H9 (cell line): ENCODE measurements at regions not wholly inside any gene's neighbourhood (a gene's known extent, or its start where the extent isn't known, plus 50 kb on each side); places are given as distances from the start of the nearest gene placed in this dataset.

Experiments used
- DNase-seq: peaks from one replicate; pipeline ENCODE4 v3.0.0-alpha.2; 2017
- H2AFZ ChIP-seq: one replicate; pipeline ENCODE4 v1.6.1; 2013; ENCODE audit warnings: mild to moderate bottlenecking, low read length, control low read depth, moderate library complexity
- H2AK5ac ChIP-seq: 2 replicates; pipeline ENCODE4 v1.6.1; 2013; ENCODE audit warnings: low read length, control low read depth, mixed read lengths; ENCODE audit not compliant: insufficient read length
- H2BK120ac ChIP-seq: one replicate; pipeline ENCODE4 v1.6.1; 2013; ENCODE audit warnings: low read depth, mild to moderate bottlenecking, low read length, control low read depth, inconsistent platforms; ENCODE audit not compliant: poor library complexity, severe bottlenecking
- H2BK12ac ChIP-seq: 2 replicates; pipeline ENCODE4 v1.6.1; 2013; ENCODE audit warnings: low read length, control low read depth, mixed read lengths, low read depth; ENCODE audit not compliant: insufficient read length
- H2BK15ac ChIP-seq: 2 replicates; pipeline ENCODE4 v1.6.1; 2013; ENCODE audit warnings: low read depth, low read length, control low read depth
- H2BK20ac ChIP-seq: one replicate; pipeline ENCODE4 v1.6.1; 2013; ENCODE audit warnings: low read depth, mild to moderate bottlenecking, low read length, control low read depth, inconsistent platforms; ENCODE audit not compliant: poor library complexity, severe bottlenecking
- H2BK5ac ChIP-seq: 2 replicates; pipeline ENCODE4 v1.6.1; 2013; ENCODE audit warnings: low read length, control low read depth, mixed read lengths; ENCODE audit not compliant: insufficient read length
- H3K14ac ChIP-seq: 2 replicates; pipeline ENCODE4 v1.6.1; 2013; ENCODE audit warnings: low read length, control low read depth; ENCODE audit not compliant: insufficient read depth
- H3K18ac ChIP-seq: 2 replicates; pipeline ENCODE4 v1.6.1; 2013; ENCODE audit warnings: low read depth, mild to moderate bottlenecking, mixed read lengths, low read length, control low read depth; ENCODE audit not compliant: insufficient read length
- H3K23ac ChIP-seq: 2 replicates; pipeline ENCODE4 v1.6.1; 2013; ENCODE audit warnings: low read length, control low read depth, mixed read lengths, low read depth; ENCODE audit not compliant: insufficient read length
- H3K23me2 ChIP-seq: 2 replicates; pipeline ENCODE4 v1.6.1; 2013; ENCODE audit warnings: low read depth, mild to moderate bottlenecking, mixed read lengths, low read length, control low read depth; ENCODE audit not compliant: insufficient read length, poor library complexity, severe bottlenecking
- H3K27ac ChIP-seq: 2 replicates; pipeline ENCODE4 v1.5.1; 2013; ENCODE audit warnings: low read length, control low read depth, mixed read lengths, low read depth; ENCODE audit not compliant: insufficient read length
- H3K27me3 ChIP-seq: 2 replicates; pipeline ENCODE4 v1.6.1; 2013; ENCODE audit warnings: low read length, control low read depth, inconsistent platforms; ENCODE audit not compliant: insufficient read depth
- H3K4ac ChIP-seq: 2 replicates; pipeline ENCODE4 v1.6.1; 2013; ENCODE audit warnings: low read depth, mild to moderate bottlenecking, control low read depth, inconsistent platforms, low read length, moderate library complexity
- H3K4me1 ChIP-seq: 2 replicates; pipeline ENCODE4 v1.6.1; 2013; ENCODE audit warnings: low read length, control low read depth, inconsistent platforms; ENCODE audit not compliant: insufficient read depth
- H3K4me2 ChIP-seq: 2 replicates; pipeline ENCODE4 v1.6.1; 2013; ENCODE audit warnings: low read length, control low read depth, mixed read lengths; ENCODE audit not compliant: insufficient read length, insufficient read depth
- H3K56ac ChIP-seq: 2 replicates; pipeline ENCODE4 v1.6.1; 2013; ENCODE audit warnings: low read depth, mild to moderate bottlenecking, mixed read lengths, low read length, control low read depth; ENCODE audit not compliant: insufficient read length
- H3K79me1 ChIP-seq: 2 replicates; pipeline ENCODE4 v1.6.1; 2013; ENCODE audit warnings: low read depth, mild to moderate bottlenecking, moderate library complexity, low read length, control low read depth, inconsistent platforms; ENCODE audit not compliant: insufficient read depth, poor library complexity, severe bottlenecking
- H3K79me2 ChIP-seq: 2 replicates; pipeline ENCODE4 v1.6.1; 2013; ENCODE audit warnings: low read length, control low read depth, inconsistent platforms; ENCODE audit not compliant: insufficient read depth
- H3K9ac ChIP-seq: 2 replicates; pipeline ENCODE4 v1.6.1; 2013; ENCODE audit warnings: low read length, control low read depth, mixed read lengths; ENCODE audit not compliant: insufficient read length; ENCODE audit errors: extremely low read depth
- H3K9me3 ChIP-seq: one replicate; pipeline ENCODE4 v1.6.1; 2013; ENCODE audit warnings: low read depth, low read length, inconsistent platforms; ENCODE audit not compliant: control insufficient read depth
- H3T11ph ChIP-seq: one replicate; pipeline ENCODE4 v1.6.1; 2013; ENCODE audit warnings: mild to moderate bottlenecking, low read length, control low read depth, inconsistent platforms
- H4K20me1 ChIP-seq: one replicate; pipeline ENCODE4 v1.6.1; 2013; ENCODE audit not compliant: control insufficient read depth, insufficient read length, insufficient read depth
- H4K5ac ChIP-seq: 2 replicates; pipeline ENCODE4 v1.6.1; 2013; ENCODE audit warnings: low read depth, mild to moderate bottlenecking, mixed read lengths, low read length, control low read depth; ENCODE audit not compliant: insufficient read length
- H4K8ac ChIP-seq: replicated peaks from 2 replicates; pipeline ENCODE4 v1.6.1; 2013; ENCODE audit warnings: low read length, control low read depth, mixed read lengths, low read depth; ENCODE audit not compliant: insufficient read length
- H4K91ac ChIP-seq: 2 replicates; pipeline ENCODE4 v1.6.1; 2013; ENCODE audit warnings: low read depth, mild to moderate bottlenecking, moderate library complexity, mixed read lengths, low read length, control low read depth; ENCODE audit not compliant: insufficient read length
- H3K27ac Mint-ChIP-seq, 3 experiments: 2 replicates in 2 of 3; 3 replicates in 1 of 3; pipeline ENCODE4 v1.8.0; 2020 to 2021; ENCODE audit warnings: mixed read lengths in 3 of 3, mild to moderate bottlenecking in 1 of 3, moderate library complexity in 1 of 3
- H3K27me3 Mint-ChIP-seq: 2 replicates; pipeline ENCODE4 v1.8.0; 2021; ENCODE audit warnings: low read depth, mild to moderate bottlenecking, moderate library complexity, mixed read lengths
- H3K36me3 Mint-ChIP-seq, 3 experiments: 2 replicates in 2 of 3; 3 replicates in 1 of 3; pipeline ENCODE4 v1.8.0; 2020 to 2021; ENCODE audit warnings: low read depth in 3 of 3, mixed read lengths in 3 of 3; ENCODE audit not compliant: insufficient read depth in 1 of 3
- H3K4me1 Mint-ChIP-seq, 2 experiments: 2 replicates each; pipeline ENCODE4 v1.8.0; 2020; ENCODE audit warnings: mixed read lengths in 2 of 2
- H3K4me3 Mint-ChIP-seq, 2 experiments: 2 replicates in 1 of 2; 3 replicates in 1 of 2; pipeline ENCODE4 v1.8.0; 2020 to 2021; ENCODE audit warnings: mild to moderate bottlenecking in 2 of 2, mixed read lengths in 2 of 2, moderate library complexity in 1 of 2
- H3K9me3 Mint-ChIP-seq, 2 experiments: 2 replicates in 1 of 2; 3 replicates in 1 of 2; pipeline ENCODE4 v1.8.0; 2020; ENCODE audit warnings: mild to moderate bottlenecking in 2 of 2, mixed read lengths in 2 of 2, moderate library complexity in 1 of 2
- WGBS: extraction: QIAGEN DNeasy Blood & Tissue Kit; methylation state at CpG from one replicate; pipeline ENCODE4 v1.1.7; 2013; ENCODE audit warnings: missing lambda C conversion rate, low lambda C conversion rate, mixed read lengths; ENCODE audit not compliant: insufficient read length; ENCODE audit errors: extremely low coverage; 5-methylcytosine and 5-hydroxymethylcytosine counted together
- TF ChIP-seq, protein P1 (sequence below): fragments of 200-600 bp; sonication (generic); conservative IDR thresholded peaks from 3 replicates; pipeline ENCODE4 v1.8.0; 2021; ENCODE audit warnings: antibody characterized with exemption, mild to moderate bottlenecking

DNA sequence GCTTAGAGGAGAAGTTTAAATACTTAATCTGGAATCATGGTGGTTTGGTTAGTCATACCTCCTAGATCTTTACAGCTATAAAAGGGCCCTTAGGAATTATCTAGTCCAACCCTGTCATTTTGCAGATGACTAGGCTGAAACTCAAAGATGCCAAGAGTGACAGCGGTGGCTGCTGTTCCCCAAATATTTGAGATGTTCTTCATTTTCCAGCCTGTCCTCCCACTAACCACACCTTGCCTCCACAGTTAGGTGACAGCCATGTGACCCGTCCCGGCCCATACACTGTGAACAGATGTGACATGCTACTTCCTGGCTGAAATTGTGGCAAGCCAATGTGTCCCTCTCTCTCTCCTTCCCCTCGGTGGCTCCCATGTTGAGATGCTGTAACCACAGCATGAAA, 225.5 kb upstream of the IPO5 start:
- no peaks in the 10 kb centered on the region for H3K79me2 ChIP-seq
- no peak overlapping the region for H3K23ac ChIP-seq
- H2BK120ac ChIP-seq: no peak overlapping the region
- H3K79me1 ChIP-seq: no peaks in the 10 kb centered on the region
- no peaks in the 10 kb centered on the region for H3K27me3 Mint-ChIP-seq
- H3K4me1 Mint-ChIP-seq: no peaks in the 10 kb centered on the region
- no peak overlapping the region for H3K27ac Mint-ChIP-seq
- H4K20me1 ChIP-seq: no peaks in the 10 kb centered on the region
- no peak overlapping the region for H4K91ac ChIP-seq
- no peak overlapping the region for H3K56ac ChIP-seq
- H2BK12ac ChIP-seq: no peak overlapping the region
- no peak overlapping the region for H2AK5ac ChIP-seq
- H3K4me1 ChIP-seq: no peaks in the 10 kb centered on the region
- no peak for DNase-seq
- no peak overlapping the region for H2BK5ac ChIP-seq
- no peak overlapping the region for H2AFZ ChIP-seq
- no peak overlapping the region; the same call in 1 of the 2 replicates for H3K14ac ChIP-seq
- no peak overlapping the region for H3K27ac ChIP-seq
- H2BK15ac ChIP-seq: no peak overlapping the region
- no peaks in the 10 kb centered on the region for H3K23me2 ChIP-seq
- no peak overlapping the region for H3K18ac ChIP-seq
- H3K9me3 ChIP-seq: no peaks in the 10 kb centered on the region
- peaks cover 14 to 17% of the 10 kb centered on the region in 2 experiments for H3K9me3 Mint-ChIP-seq
- H3K4me3 Mint-ChIP-seq: no peak overlapping the region
- H3T11ph ChIP-seq: no peak overlapping the region
- no peak overlapping the region for H4K8ac ChIP-seq
- peaks cover 0 to 14% (median 3%) of the 10 kb centered on the region in 3 experiments; a peak in 5 of 7 replicates for H3K36me3 Mint-ChIP-seq
- H3K9ac ChIP-seq: no peak overlapping the region
- WGBS: no CpG with 5 or more reads among the region's 4 CpGs
- H3K4ac ChIP-seq: no peak overlapping the region
- TF ChIP-seq, protein P1, sequence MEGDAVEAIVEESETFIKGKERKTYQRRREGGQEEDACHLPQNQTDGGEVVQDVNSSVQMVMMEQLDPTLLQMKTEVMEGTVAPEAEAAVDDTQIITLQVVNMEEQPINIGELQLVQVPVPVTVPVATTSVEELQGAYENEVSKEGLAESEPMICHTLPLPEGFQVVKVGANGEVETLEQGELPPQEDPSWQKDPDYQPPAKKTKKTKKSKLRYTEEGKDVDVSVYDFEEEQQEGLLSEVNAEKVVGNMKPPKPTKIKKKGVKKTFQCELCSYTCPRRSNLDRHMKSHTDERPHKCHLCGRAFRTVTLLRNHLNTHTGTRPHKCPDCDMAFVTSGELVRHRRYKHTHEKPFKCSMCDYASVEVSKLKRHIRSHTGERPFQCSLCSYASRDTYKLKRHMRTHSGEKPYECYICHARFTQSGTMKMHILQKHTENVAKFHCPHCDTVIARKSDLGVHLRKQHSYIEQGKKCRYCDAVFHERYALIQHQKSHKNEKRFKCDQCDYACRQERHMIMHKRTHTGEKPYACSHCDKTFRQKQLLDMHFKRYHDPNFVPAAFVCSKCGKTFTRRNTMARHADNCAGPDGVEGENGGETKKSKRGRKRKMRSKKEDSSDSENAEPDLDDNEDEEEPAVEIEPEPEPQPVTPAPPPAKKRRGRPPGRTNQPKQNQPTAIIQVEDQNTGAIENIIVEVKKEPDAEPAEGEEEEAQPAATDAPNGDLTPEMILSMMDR: no peak
- no peaks in the 10 kb centered on the region for H3K27me3 ChIP-seq
- H4K5ac ChIP-seq: no peak overlapping the region
- no peak overlapping the region for H3K4me2 ChIP-seq
- H2BK20ac ChIP-seq: no peak overlapping the region
